ENCODE measurements at regions not wholly inside any gene's neighbourhood (a gene's known extent, or its start where the extent isn't known, plus 50 kb on each side); places are given as distances from the start of the nearest gene placed in this dataset.

- no peak overlapping the region for H3K27ac ChIP-seq
- ATAC-seq: no peak
- no peak for TF ChIP-seq CTCF (IDR thresholded peaks at IDR 0.05)
Measured at GRCh38 chr3:145116769-145117168, 1044.2 kb downstream of the PLOD2 start.

GRCh38 chr3:145118303-145118702, 1042.7 kb downstream of the PLOD2 start:
- H3K36me3 ChIP-seq: no peaks in the 10 kb centered on the region
- H3K27me3 ChIP-seq: no peaks in the 10 kb centered on the region
- no peak overlapping the region for H3K4me3 ChIP-seq
- ATAC-seq (no peak), DNase-seq (no peak)
- no peaks in the 10 kb centered on the region for H3K9me3 ChIP-seq
- no peak for TF ChIP-seq CTCF (IDR thresholded peaks at IDR 0.05)
- H3K4me1 ChIP-seq: no peaks in the 10 kb centered on the region
- intact Hi-C loops (cut with DNase I): no loop called here
- H3K27ac ChIP-seq: no peak overlapping the region

More at GRCh38 chr3:145116769-145117168, 1044.2 kb downstream of the PLOD2 start:
- Histone ChIP-seq H3K4me3 (no peak overlapping the region), H3K27me3 (no peaks in the 10 kb centered on the region), H3K9me3 (no peaks in the 10 kb centered on the region), H3K4me1 (no peaks in the 10 kb centered on the region), H3K36me3 (no peaks in the 10 kb centered on the region)
- DNase-seq: no peak
- intact Hi-C loops (cut with DNase I): no loop called here

- intact Hi-C loops (cut with DNase I): no loop called here
- no peak overlapping the region for H3K27ac ChIP-seq
- no peaks in the 10 kb centered on the region for H3K4me1 ChIP-seq
- TF ChIP-seq CTCF (IDR thresholded peaks at IDR 0.05): no peak
- ATAC-seq (no peak), DNase-seq (no peak)
- no peaks in the 10 kb centered on the region for H3K27me3 ChIP-seq
- no peak overlapping the region for H3K4me3 ChIP-seq
- H3K36me3 ChIP-seq: no peaks in the 10 kb centered on the region
- no peaks in the 10 kb centered on the region for H3K9me3 ChIP-seq
Measured at GRCh38 chr3:145124900-145125678, 1035.9 kb downstream of the PLOD2 start.

GRCh38 chr3:145133281-145133680, 1027.7 kb downstream of the PLOD2 start:
- ATAC-seq (no peak), DNase-seq (no peak)
- Histone ChIP-seq H3K4me1 (no peaks in the 10 kb centered on the region), H3K27me3 (no peaks in the 10 kb centered on the region), H3K9me3 (no peaks in the 10 kb centered on the region), H3K27ac (no peak overlapping the region), H3K4me3 (no peak overlapping the region), H3K36me3 (no peaks in the 10 kb centered on the region)
- intact Hi-C loops (cut with DNase I): no loop called here
- no peak for TF ChIP-seq CTCF (IDR thresholded peaks at IDR 0.05)

GRCh38 chr3:145134738-145135137, 1026.2 kb downstream of the PLOD2 start:
- H3K9me3 ChIP-seq: no peaks in the 10 kb centered on the region

More at GRCh38 chr3:145134738-145135137, 1026.2 kb downstream of the PLOD2 start:
- Histone ChIP-seq H3K4me3 (no peak overlapping the region), H3K27ac (no peak overlapping the region), H3K4me1 (no peaks in the 10 kb centered on the region), H3K36me3 (no peaks in the 10 kb centered on the region), H3K27me3 (no peaks in the 10 kb centered on the region)
- intact Hi-C loops (cut with DNase I): no loop called here
- ATAC-seq (no peak), DNase-seq (no peak)
- TF ChIP-seq CTCF (IDR thresholded peaks at IDR 0.05): no peak

Measured in left lung (tissue), 4 donors.